Thoracic aorta (tissue), 2 donors: ENCODE measurements at regions not wholly inside any gene's neighbourhood (a gene's known extent, or its start where the extent isn't known, plus 50 kb on each side); places are given as distances from the start of the nearest gene placed in this dataset.
A peak's percentile ranks its signal among the peaks of the same experiment; 100 is the strongest.

Experiments used
- ATAC-seq: fragments of 150-250 bp; one replicate; pipeline ENCODE4 v1.8.0; 2017; ENCODE audit warnings: low read depth; ENCODE audit not compliant: insufficient number of reproducible peaks, low FRiP score
- DNase-seq: peaks from one replicate; pipeline ENCODE4 v3.0.0-alpha.2; 2020; ENCODE audit warnings: low spot score
- H3K27ac ChIP-seq, 2 donors: fragments of 200-600 bp; sonication (generic); 1 replicate in 1 of 2; 2 replicates in 1 of 2; pipeline ENCODE4 v1.5.1; 2016; ENCODE audit warnings: mild to moderate bottlenecking in 2 of 2, moderate library complexity in 2 of 2
- H3K27me3 ChIP-seq: fragments of 200-600 bp; sonication (generic); replicated peaks from 2 replicates; pipeline ENCODE4 v1.6.0; 2016; ENCODE audit warnings: mild to moderate bottlenecking; ENCODE audit not compliant: insufficient read depth
- H3K36me3 ChIP-seq: fragments of 200-600 bp; sonication (generic); one replicate; pipeline ENCODE4 v1.5.1; 2016
- H3K4me1 ChIP-seq, 2 donors: fragments of 200-600 bp; sonication (generic); 1 replicate in 1 of 2; 2 replicates in 1 of 2; pipeline versions ENCODE4 v1.5.1 to v1.6.0; 2016; ENCODE audit warnings: low read depth in 2 of 2, mild to moderate bottlenecking in 1 of 2; ENCODE audit not compliant: control insufficient read depth in 1 of 2
- H3K4me3 ChIP-seq: fragments of 200-600 bp; sonication (generic); 2 replicates; pipeline ENCODE4 v1.5.1; 2016; ENCODE audit warnings: mild to moderate bottlenecking
- H3K9me3 ChIP-seq: fragments of 200-600 bp; sonication (generic); 2 replicates; pipeline ENCODE4 v1.5.1; 2016
- CTCF ChIP-seq: fragments of 200-600 bp; sonication (generic); IDR thresholded peaks from one replicate; pipeline ENCODE4 v1.5.1; 2019; ENCODE audit warnings: antibody characterized with exemption

- peak overlapping the region; percentile 43 to 46 for H3K27ac ChIP-seq
- H3K27me3 ChIP-seq: no peaks in the 10 kb centered on the region
- ATAC-seq: no peak
- DNase-seq: no peak
- H3K4me3 ChIP-seq: no peak overlapping the region
- no peaks in the 10 kb centered on the region for H3K9me3 ChIP-seq
- H3K4me1 ChIP-seq: peaks cover 2 to 13% of the 10 kb centered on the region in 2 donors
- TF ChIP-seq CTCF: no peak
- H3K36me3 ChIP-seq: no peaks in the 10 kb centered on the region
Observed at GRCh38 chr2:12548906-12549305, 167.8 kb upstream of the TRIB2 start.

GRCh38 chr2:12549641-12550040 lies 167.1 kb upstream of the TRIB2 start:
- Histone ChIP-seq H3K36me3 (no peaks in the 10 kb centered on the region), H3K4me1 (peaks cover 5 to 17% of the 10 kb centered on the region in 2 donors), H3K4me3 (no peak overlapping the region), H3K27ac (peak overlapping the region in 1 of 2 donors; percentile 43), H3K27me3 (no peaks in the 10 kb centered on the region), H3K9me3 (no peaks in the 10 kb centered on the region)
- no peak for ATAC-seq
- DNase-seq: no peak
- TF ChIP-seq CTCF: no peak

- H3K4me1 ChIP-seq: peaks cover 20 to 35% of the 10 kb centered on the region in 2 donors
- DNase-seq: no peak
- H3K4me3 ChIP-seq: no peak overlapping the region
- H3K9me3 ChIP-seq: no peaks in the 10 kb centered on the region
- no peak for TF ChIP-seq CTCF
- H3K27ac ChIP-seq: no peak overlapping the region
- no peaks in the 10 kb centered on the region for H3K27me3 ChIP-seq
- no peaks in the 10 kb centered on the region for H3K36me3 ChIP-seq
- ATAC-seq: no peak
Observed at GRCh38 chr2:12552092-12552491, 164.6 kb upstream of the TRIB2 start.

- DNase-seq: no peak
- H3K9me3 ChIP-seq: no peaks in the 10 kb centered on the region
- no peak for ATAC-seq
- no peaks in the 10 kb centered on the region for H3K36me3 ChIP-seq
- TF ChIP-seq CTCF: no peak
- no peak overlapping the region for H3K4me3 ChIP-seq
- no peaks in the 10 kb centered on the region for H3K27me3 ChIP-seq
- H3K27ac ChIP-seq: peak overlapping the region in 1 of 2 donors; percentile 60
- H3K4me1 ChIP-seq: peaks cover 17 to 27% of the 10 kb centered on the region in 2 donors
Observed at GRCh38 chr2:12554224-12555011, 162.3 kb upstream of the TRIB2 start.

- Histone ChIP-seq H3K36me3 (no peaks in the 10 kb centered on the region), H3K4me1 (peaks cover 17 to 22% of the 10 kb centered on the region in 2 donors), H3K9me3 (no peaks in the 10 kb centered on the region), H3K27ac (peak overlapping the region in 1 of 2 donors; percentile 60), H3K4me3 (no peak overlapping the region), H3K27me3 (no peaks in the 10 kb centered on the region)
- TF ChIP-seq CTCF: no peak
- DNase-seq (no peak), ATAC-seq (peak; percentile 61)
Observed at GRCh38 chr2:12555012-12555645, 161.6 kb upstream of the TRIB2 start.
